Common myeloid progenitor, CD34-positive (primary cell): ENCODE measurements at regions not wholly inside any gene's neighbourhood (a gene's known extent, or its start where the extent isn't known, plus 50 kb on each side); places are given as distances from the start of the nearest gene placed in this dataset.
A peak's percentile ranks its signal among the peaks of the same experiment; 100 is the strongest.

Experiments used
- CTCF ChIA-PET: fragments of 350-600 bp; sonication (Branson Sonifier 250); formaldehyde crosslinking; loops from one replicate; lab custom pipeline; 2021; ENCODE audit warnings: antibody characterized with exemption; lab: Charles Lee
- POLR2A ChIA-PET: fragments of 350-600 bp; sonication (Branson Sonifier 250); formaldehyde crosslinking; loops from one replicate; lab custom pipeline; 2021; ENCODE audit warnings: antibody characterized with exemption; lab: Charles Lee
- DNase-seq, 3 donors: peaks; one replicate each; pipeline versions ENCODE4 v3.0.0 to v3.0.0-alpha.2; 2013
- H3K27ac ChIP-seq, 2 experiments: 1 replicate in 1 of 2; 2 replicates in 1 of 2; pipeline ENCODE4 v1.7.0; 2013; ENCODE audit warnings: inconsistent platforms in 2 of 2, low read length in 2 of 2, mild to moderate bottlenecking in 2 of 2, low read depth in 1 of 2, moderate library complexity in 1 of 2; ENCODE audit not compliant: severe bottlenecking in 2 of 2, insufficient read depth in 1 of 2, poor library complexity in 1 of 2
- H3K27me3 ChIP-seq, 5 experiments: replicated peaks in 2 of 5; 1 replicate in 3 of 5; 2 replicates in 2 of 5; pipeline versions ENCODE4 v1.6.1 to v1.7.0; 2013; ENCODE audit warnings: low read length in 4 of 5, mild to moderate bottlenecking in 2 of 5, moderate library complexity in 2 of 5, inconsistent platforms in 1 of 5; ENCODE audit not compliant: insufficient read depth in 5 of 5, control insufficient read depth in 4 of 5
- H3K36me3 ChIP-seq, 4 experiments: 1 replicate in 2 of 4; 2 replicates in 2 of 4; pipeline versions ENCODE4 v1.6.1 to v1.7.0; 2013; ENCODE audit warnings: low read length in 3 of 4, control low read depth in 1 of 4, mild to moderate bottlenecking in 1 of 4; ENCODE audit not compliant: control insufficient read depth in 4 of 4, insufficient read depth in 4 of 4
- H3K4me1 ChIP-seq, 4 experiments: 1 replicate in 3 of 4; 2 replicates in 1 of 4; pipeline versions ENCODE4 v1.6.1 to v1.7.1; 2013; ENCODE audit warnings: low read length in 3 of 4, mild to moderate bottlenecking in 3 of 4, control low read depth in 1 of 4, inconsistent platforms in 1 of 4, moderate library complexity in 1 of 4; ENCODE audit not compliant: control insufficient read depth in 4 of 4, insufficient read depth in 4 of 4; ENCODE audit errors: control extremely low read depth in 1 of 4
- H3K4me3 ChIP-seq, 7 experiments: 1 replicate in 4 of 7; 2 replicates in 3 of 7; pipeline versions ENCODE4 v1.5.1 to v1.7.0; 2013; ENCODE audit warnings: mild to moderate bottlenecking in 7 of 7, low read length in 6 of 7, moderate library complexity in 6 of 7, inconsistent platforms in 2 of 7, low read depth in 2 of 7, control low read depth in 1 of 7; ENCODE audit not compliant: insufficient read depth in 4 of 7, control insufficient read depth in 1 of 7; ENCODE audit errors: extremely low read depth in 1 of 7
- H3K9me3 ChIP-seq, 5 experiments: 1 replicate in 4 of 5; 2 replicates in 1 of 5; pipeline versions ENCODE4 v1.6.1 to v1.7.1; 2013; ENCODE audit warnings: low read length in 4 of 5, mild to moderate bottlenecking in 2 of 5, inconsistent platforms in 1 of 5, low read depth in 1 of 5, moderate library complexity in 1 of 5; ENCODE audit not compliant: control insufficient read depth in 4 of 5, insufficient read depth in 2 of 5; ENCODE audit errors: control extremely low read depth in 1 of 5
- WGBS: methylation state at CpG from one replicate; pipeline ENCODE4 v1.1.5; 2013; ENCODE audit not compliant: insufficient coverage; 5-methylcytosine and 5-hydroxymethylcytosine counted together

DNA sequence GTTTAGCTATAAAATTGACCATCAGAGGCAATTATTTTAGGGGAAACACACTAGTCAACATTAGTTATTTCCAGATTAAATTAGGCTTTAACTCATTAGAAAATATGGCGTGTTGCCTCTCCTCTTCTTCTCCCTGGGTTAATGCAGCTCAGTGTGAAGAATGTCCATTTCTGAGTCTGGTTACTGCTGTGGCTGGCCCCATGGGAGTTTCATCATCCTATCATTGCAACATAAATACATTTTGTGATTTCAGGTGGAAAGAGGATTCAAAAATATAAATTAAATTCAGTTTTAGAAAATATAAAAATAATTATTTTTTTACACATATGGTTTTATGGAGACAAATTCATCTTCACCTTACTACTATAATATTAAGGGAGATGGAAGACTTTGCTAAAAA is 288.5 kb upstream of the ARSJ start:
- no peak overlapping the region for H3K27ac ChIP-seq
- no peak overlapping the region for H3K4me3 ChIP-seq
- DNase-seq: no peak
- no CpG with 5 or more reads among the region's 1 CpG for WGBS
- POLR2A ChIA-PET: no interaction called here
- no peaks in the 10 kb centered on the region for H3K9me3 ChIP-seq
- H3K36me3 ChIP-seq: no peaks in the 10 kb centered on the region
- CTCF ChIA-PET: no interaction called here
- no peaks in the 10 kb centered on the region for H3K4me1 ChIP-seq
- H3K27me3 ChIP-seq: no peaks in the 10 kb centered on the region

DNA sequence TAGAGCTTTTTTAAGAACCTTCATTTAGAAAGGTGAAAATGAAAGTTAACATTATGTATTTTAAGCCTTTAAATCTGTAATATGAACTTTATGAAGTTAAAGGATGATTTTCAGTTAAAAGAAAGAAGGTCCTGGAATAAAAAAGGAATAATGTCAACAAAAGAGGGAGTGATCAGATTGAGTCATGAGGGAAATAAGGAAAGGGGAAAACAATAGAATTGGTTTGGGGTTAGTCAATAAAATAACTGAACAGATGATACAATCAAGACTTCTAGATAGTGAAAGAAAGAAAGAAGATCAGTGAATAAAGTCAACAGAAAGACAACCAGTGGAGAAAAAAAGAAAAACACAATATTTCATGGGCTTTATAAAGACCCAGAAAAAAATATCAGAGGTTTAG is 291.6 kb upstream of the ARSJ start:
- Histone ChIP-seq H3K9me3 (no peaks in the 10 kb centered on the region), H3K36me3 (no peaks in the 10 kb centered on the region), H3K4me1 (peaks cover 0 to 5% (median 2%) of the 10 kb centered on the region in 4 experiments), H3K4me3 (no peak overlapping the region), H3K27me3 (no peaks in the 10 kb centered on the region), H3K27ac (no peak overlapping the region)
- DNase-seq: no peak
- ChIA-PET CTCF (no interaction called here), POLR2A (no interaction called here)

- peak in 1 of 3 donors; percentile 22 for DNase-seq
- CTCF ChIA-PET: no interaction called here
- no peaks in the 10 kb centered on the region for H3K9me3 ChIP-seq
- POLR2A ChIA-PET: no interaction called here
- H3K4me1 ChIP-seq: peaks cover 0 to 5% (median 2%) of the 10 kb centered on the region in 4 experiments
- no peak overlapping the region for H3K4me3 ChIP-seq
- no peaks in the 10 kb centered on the region for H3K27me3 ChIP-seq
- H3K27ac ChIP-seq: no peak overlapping the region
- H3K36me3 ChIP-seq: no peaks in the 10 kb centered on the region
These were observed 292.8 kb upstream of the ARSJ start for GRCh38 chr4:114272226-114272625.

DNA sequence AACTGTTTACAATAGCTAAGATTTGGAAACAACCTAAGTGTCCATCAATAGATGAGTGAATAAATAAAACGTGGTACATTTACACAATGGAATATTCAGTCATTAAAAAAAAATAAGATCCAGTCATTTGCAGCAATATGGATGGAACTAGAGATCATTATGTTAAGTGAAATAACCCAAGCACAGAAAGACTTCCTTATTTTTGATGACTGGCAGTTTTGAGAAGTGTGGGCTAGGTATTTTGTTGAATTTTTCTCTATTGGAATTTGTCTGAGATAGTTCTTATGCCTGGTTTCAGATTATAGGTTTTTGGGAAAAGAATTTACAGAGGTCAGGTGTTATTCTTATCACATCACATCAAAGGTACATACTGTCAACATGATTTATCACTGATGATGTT is 293.8 kb upstream of the ARSJ start:
- WGBS: no CpG with 5 or more reads among the region's 1 CpG
- POLR2A ChIA-PET: no interaction called here
- no peak overlapping the region for H3K4me3 ChIP-seq
- CTCF ChIA-PET: no interaction called here
- no peaks in the 10 kb centered on the region for H3K27me3 ChIP-seq
- H3K27ac ChIP-seq: no peak overlapping the region
- H3K36me3 ChIP-seq: no peaks in the 10 kb centered on the region
- DNase-seq: peak in 2 of 3 donors; percentile 43 to 59
- H3K4me1 ChIP-seq: peaks cover 0 to 5% (median 2%) of the 10 kb centered on the region in 4 experiments
- H3K9me3 ChIP-seq: no peaks in the 10 kb centered on the region

GRCh38 chr4:114277690-114278089 is 298.2 kb upstream of the ARSJ start:
- no CpG with 5 or more reads among the region's 2 CpGs for WGBS
- H3K4me1 ChIP-seq: peaks cover 0 to 7% (median 3%) of the 10 kb centered on the region in 4 experiments
- no peaks in the 10 kb centered on the region for H3K36me3 ChIP-seq
- H3K27me3 ChIP-seq: no peaks in the 10 kb centered on the region
- H3K9me3 ChIP-seq: no peaks in the 10 kb centered on the region
- CTCF ChIA-PET: no interaction called here
- POLR2A ChIA-PET: no interaction called here
- no peak for DNase-seq
- H3K4me3 ChIP-seq: no peak overlapping the region
- H3K27ac ChIP-seq: no peak overlapping the region

- no peaks in the 10 kb centered on the region for H3K9me3 ChIP-seq
- ChIA-PET POLR2A (no interaction called here), CTCF (no interaction called here)
- H3K36me3 ChIP-seq: no peaks in the 10 kb centered on the region
- H3K4me3 ChIP-seq: no peak overlapping the region
- no peak overlapping the region for H3K27ac ChIP-seq
- no peaks in the 10 kb centered on the region for H3K27me3 ChIP-seq
- no peak for DNase-seq
- H3K4me1 ChIP-seq: peaks cover 0 to 4% (median 1%) of the 10 kb centered on the region in 4 experiments
- 100% methylated on average over 1 of the region's 2 CpGs for WGBS
These were observed 299.6 kb upstream of the ARSJ start for GRCh38 chr4:114279066-114279465.

DNA sequence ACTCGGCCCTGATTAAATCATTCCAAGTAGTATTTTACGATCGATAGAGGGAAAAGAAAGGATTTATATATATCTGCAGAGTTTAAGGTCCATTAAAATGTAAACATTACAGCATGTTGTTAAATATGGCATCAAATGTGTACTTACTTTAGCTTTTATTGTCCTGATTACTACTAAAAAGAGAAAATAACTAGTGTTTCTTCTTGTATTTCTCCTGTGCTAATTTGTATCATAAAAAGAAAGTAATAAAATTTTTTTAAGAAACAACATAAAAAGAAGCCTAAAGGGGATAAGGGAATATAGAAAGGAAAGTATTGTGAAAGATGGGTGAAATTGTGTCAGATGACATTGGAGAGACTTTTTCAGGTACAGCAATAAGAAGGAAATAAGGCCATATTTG is 300.3 kb upstream of the ARSJ start:
- DNase-seq: no peak
- CTCF ChIA-PET: no interaction called here
- no peaks in the 10 kb centered on the region for H3K36me3 ChIP-seq
- POLR2A ChIA-PET: no interaction called here
- no peak overlapping the region for H3K4me3 ChIP-seq
- WGBS: no CpG with 5 or more reads among the region's 3 CpGs
- peaks cover 0 to 4% (median 1%) of the 10 kb centered on the region in 4 experiments for H3K4me1 ChIP-seq
- H3K27ac ChIP-seq: no peak overlapping the region
- no peaks in the 10 kb centered on the region for H3K27me3 ChIP-seq
- H3K9me3 ChIP-seq: no peaks in the 10 kb centered on the region
